ENCODE measurements at regions not wholly inside any gene's neighbourhood (a gene's known extent, or its start where the extent isn't known, plus 50 kb on each side); places are given as distances from the start of the nearest gene placed in this dataset.
A peak's percentile ranks its signal among the peaks of the same experiment; 100 is the strongest.
"Not testable (repeated sequence)": the region's sequence is repeated elsewhere in the genome, so short reads cannot be mapped to it uniquely, and the experiment has no call there.

- intact Hi-C loops (cut with DNase I) = no loop called here
- FAIRE-seq = no peak
- TF ChIP-seq CTCF (IDR thresholded peaks at IDR 0.05; ENCODE audit: borderline replicate concordance, extremely low read depth, insufficient read depth) = no peak
Observed at GRCh38 chr6:94835264-94835663, 742.1 kb upstream of the MANEA start.

GRCh38 chr6:94813806-94814205 is 763.5 kb upstream of the MANEA start:
- DNase-seq (no peak), FAIRE-seq (no peak)
- no peaks in the 10 kb centered on the region for H3K36me3 ChIP-seq (ENCODE audit: control insufficient read depth in 2 of 3, insufficient read depth in 3 of 3, low read length in 3 of 3)
- H3K9me3 ChIP-seq (ENCODE audit: control insufficient read depth in 2 of 3, insufficient read depth in 1 of 3, low read length in 3 of 3) = no peaks in the 10 kb centered on the region
- intact Hi-C loops (cut with DNase I) = no loop called here
- TF ChIP-seq CTCF (IDR thresholded peaks at IDR 0.05; ENCODE audit: borderline replicate concordance, extremely low read depth, insufficient read depth) = no peak
- H3K4me1 ChIP-seq (ENCODE audit: control insufficient read depth in 2 of 3, insufficient read depth in 2 of 3, low read depth in 1 of 3, low read length in 3 of 3) = no peaks in the 10 kb centered on the region
- no peak overlapping the region for H3K9ac ChIP-seq (ENCODE audit: low read length in 3 of 3)
- H3K27ac ChIP-seq (ENCODE audit: low read depth in 2 of 2, low read length in 2 of 2) = no peak overlapping the region
- no peaks in the 10 kb centered on the region for H3K27me3 ChIP-seq (ENCODE audit: control insufficient read depth, insufficient read depth, low read length)
- no peak overlapping the region for H3K4me3 ChIP-seq (ENCODE audit: low read length in 3 of 3)

More at GRCh38 chr6:94835264-94835663, 742.1 kb upstream of the MANEA start:
- no peak overlapping the region for H3K9ac ChIP-seq (ENCODE audit: low read length in 3 of 3)
- H3K9me3 ChIP-seq (ENCODE audit: control insufficient read depth in 2 of 3, insufficient read depth in 1 of 3, low read length in 3 of 3) = no peaks in the 10 kb centered on the region
- no peak overlapping the region for H3K4me3 ChIP-seq (ENCODE audit: low read length in 3 of 3)
- no peaks in the 10 kb centered on the region for H3K4me1 ChIP-seq (ENCODE audit: control insufficient read depth in 2 of 3, insufficient read depth in 2 of 3, low read depth in 1 of 3, low read length in 3 of 3)
- H3K27me3 ChIP-seq (ENCODE audit: control insufficient read depth, insufficient read depth, low read length) = no peaks in the 10 kb centered on the region
- DNase-seq = no peak
- no peaks in the 10 kb centered on the region for H3K36me3 ChIP-seq (ENCODE audit: control insufficient read depth in 2 of 3, insufficient read depth in 3 of 3, low read length in 3 of 3)
- no peak overlapping the region for H3K27ac ChIP-seq (ENCODE audit: low read depth in 2 of 2, low read length in 2 of 2)

GRCh38 chr6:94801344-94801743 is 776.0 kb upstream of the MANEA start:
- no peaks in the 10 kb centered on the region for H3K27me3 ChIP-seq (ENCODE audit: control insufficient read depth, insufficient read depth, low read length)
- no peaks in the 10 kb centered on the region for H3K9me3 ChIP-seq (ENCODE audit: control insufficient read depth in 2 of 3, insufficient read depth in 1 of 3, low read length in 3 of 3)
- DNase-seq (no peak), FAIRE-seq (no peak)
- H3K36me3 ChIP-seq (ENCODE audit: control insufficient read depth in 2 of 3, insufficient read depth in 3 of 3, low read length in 3 of 3) = no peaks in the 10 kb centered on the region
- TF ChIP-seq CTCF (IDR thresholded peaks at IDR 0.05; ENCODE audit: borderline replicate concordance, extremely low read depth, insufficient read depth) = no peak
- intact Hi-C loops (cut with DNase I) = no loop called here
- H3K4me1 ChIP-seq (ENCODE audit: control insufficient read depth in 2 of 3, insufficient read depth in 2 of 3, low read depth in 1 of 3, low read length in 3 of 3) = no peaks in the 10 kb centered on the region
- H3K27ac ChIP-seq (ENCODE audit: low read depth in 2 of 2, low read length in 2 of 2) = no peak overlapping the region
- H3K9ac ChIP-seq (ENCODE audit: low read length in 3 of 3) = no peak overlapping the region
- no peak overlapping the region for H3K4me3 ChIP-seq (ENCODE audit: low read length in 3 of 3)

GRCh38 chr6:94785514-94785913 is 791.8 kb upstream of the MANEA start:
- H3K36me3 ChIP-seq (ENCODE audit: control insufficient read depth in 2 of 3, insufficient read depth in 3 of 3, low read length in 3 of 3) = no peaks in the 10 kb centered on the region
- no peak for TF ChIP-seq CTCF (IDR thresholded peaks at IDR 0.05; ENCODE audit: borderline replicate concordance, extremely low read depth, insufficient read depth)
- no peaks in the 10 kb centered on the region for H3K27me3 ChIP-seq (ENCODE audit: control insufficient read depth, insufficient read depth, low read length)
- FAIRE-seq (no peak), DNase-seq (peak in 1 of 5 donors; percentile 17)
- intact Hi-C loops (cut with DNase I) = no loop called here
- H3K9ac ChIP-seq (ENCODE audit: low read length in 3 of 3) = no peak overlapping the region
- no peaks in the 10 kb centered on the region for H3K4me1 ChIP-seq (ENCODE audit: control insufficient read depth in 2 of 3, insufficient read depth in 2 of 3, low read depth in 1 of 3, low read length in 3 of 3)
- H3K9me3 ChIP-seq (ENCODE audit: control insufficient read depth in 2 of 3, insufficient read depth in 1 of 3, low read length in 3 of 3) = no peaks in the 10 kb centered on the region
- H3K27ac ChIP-seq (ENCODE audit: low read depth in 2 of 2, low read length in 2 of 2) = no peak overlapping the region
- no peak overlapping the region for H3K4me3 ChIP-seq (ENCODE audit: low read length in 3 of 3)

- H3K9me3 ChIP-seq (ENCODE audit: control insufficient read depth in 2 of 3, insufficient read depth in 1 of 3, low read length in 3 of 3); intact Hi-C loops (cut with DNase I); H3K36me3 ChIP-seq (ENCODE audit: control insufficient read depth in 2 of 3, insufficient read depth in 3 of 3, low read length in 3 of 3); H3K27ac ChIP-seq (ENCODE audit: low read depth in 2 of 2, low read length in 2 of 2); H3K27me3 ChIP-seq (ENCODE audit: control insufficient read depth, insufficient read depth, low read length); H3K4me1 ChIP-seq (ENCODE audit: control insufficient read depth in 2 of 3, insufficient read depth in 2 of 3, low read depth in 1 of 3, low read length in 3 of 3); H3K4me3 ChIP-seq (ENCODE audit: low read length in 3 of 3); FAIRE-seq; H3K9ac ChIP-seq (ENCODE audit: low read length in 3 of 3): not testable (repeated sequence)
- DNase-seq = peak in 2 of 5 donors; percentile 1 to 16
Observed at GRCh38 chr6:94785081-94785480, 792.3 kb upstream of the MANEA start.

All from kidney (tissue), 13 donors.